Keratinocyte (primary cell): ENCODE measurements at regions not wholly inside any gene's neighbourhood (a gene's known extent, or its start where the extent isn't known, plus 50 kb on each side); places are given as distances from the start of the nearest gene placed in this dataset.

Experiments
- DNase-seq: peaks from one replicate; pipeline ENCODE4 v3.0.0-alpha.2; 2011; ENCODE audit warnings: low read depth, missing footprints, low spot score
- FAIRE-seq: peaks from 2 replicates; lab custom pipeline; 2011; peaks lifted over from hg19 to GRCh38; lab: Jason Lieb, UNC
- H2AFZ ChIP-seq: 2 replicates; pipeline ENCODE4 v1.6.0; 2012; ENCODE audit warnings: low read length, control low read depth, inconsistent platforms; ENCODE audit not compliant: control insufficient read depth
- H3K27ac ChIP-seq: 2 replicates; pipeline ENCODE4 v1.5.1; 2011; ENCODE audit warnings: low read length; ENCODE audit not compliant: control insufficient read depth, insufficient read depth
- H3K27me3 ChIP-seq: 3 replicates; pipeline ENCODE4 v1.6.0; 2011; ENCODE audit warnings: low read length; ENCODE audit not compliant: control insufficient read depth, insufficient read depth; ENCODE audit errors: extremely low read depth
- H3K36me3 ChIP-seq, 2 experiments: 2 replicates in 1 of 2; 3 replicates in 1 of 2; pipeline ENCODE4 v1.5.1; 2011; ENCODE audit warnings: low read length in 2 of 2, mild to moderate bottlenecking in 1 of 2; ENCODE audit not compliant: control insufficient read depth in 2 of 2, insufficient read depth in 2 of 2; ENCODE audit errors: extremely low read depth in 1 of 2
- H3K4me1 ChIP-seq: 3 replicates; pipeline ENCODE4 v1.5.1; 2011; ENCODE audit warnings: low read length; ENCODE audit not compliant: control insufficient read depth, insufficient read depth; ENCODE audit errors: extremely low read depth
- H3K4me2 ChIP-seq: 3 replicates; pipeline ENCODE4 v1.6.0; 2011; ENCODE audit warnings: low read depth, low read length; ENCODE audit not compliant: control insufficient read depth, insufficient read depth; ENCODE audit errors: extremely low read depth
- H3K4me3 ChIP-seq, 3 experiments: fragments of 200-600 bp in 1 of 3; sonication (generic) in 1 of 3; 2 replicates in 2 of 3; 3 replicates in 1 of 3; pipeline ENCODE4 v1.5.1; 2011 to 2016; ENCODE audit warnings: low read length in 3 of 3, mild to moderate bottlenecking in 3 of 3, control low read depth in 2 of 3, inconsistent platforms in 1 of 3, low read depth in 1 of 3, mixed read lengths in 1 of 3, mixed run types in 1 of 3, moderate library complexity in 1 of 3; ENCODE audit not compliant: control insufficient read depth in 2 of 3, insufficient read depth in 2 of 3; ENCODE audit errors: extremely low read depth in 1 of 3
- H3K79me2 ChIP-seq: 2 replicates; pipeline ENCODE4 v1.6.0; 2012; ENCODE audit warnings: low read length; ENCODE audit not compliant: control insufficient read depth, insufficient read depth
- H3K9ac ChIP-seq: 3 replicates; pipeline ENCODE4 v1.6.0; 2011; ENCODE audit warnings: low read length; ENCODE audit not compliant: control insufficient read depth, insufficient read depth; ENCODE audit errors: extremely low read depth
- H3K9me1 ChIP-seq: 3 replicates; pipeline ENCODE4 v1.6.0; 2011; ENCODE audit warnings: low read length; ENCODE audit not compliant: control insufficient read depth, insufficient read depth; ENCODE audit errors: extremely low read depth
- H3K9me3 ChIP-seq: 2 replicates; pipeline ENCODE4 v1.5.1; 2012; ENCODE audit warnings: low read depth, low read length; ENCODE audit not compliant: control insufficient read depth
- H4K20me1 ChIP-seq: 3 replicates; pipeline ENCODE4 v1.6.0; 2011; ENCODE audit warnings: low read length; ENCODE audit not compliant: control insufficient read depth, insufficient read depth; ENCODE audit errors: extremely low read depth
- CTCF ChIP-seq, 3 experiments: IDR thresholded peaks in 1 of 3; conservative IDR thresholded peaks in 1 of 3; optimal IDR thresholded peaks in 1 of 3; 2 replicates in 2 of 3; 3 replicates in 1 of 3; pipeline versions ENCODE3 to v1.5.1; 2011; ENCODE audit warnings: low read length in 3 of 3, mild to moderate bottlenecking in 3 of 3, moderate library complexity in 2 of 3, control low read depth in 1 of 3, inconsistent platforms in 1 of 3; ENCODE audit not compliant: insufficient read depth in 2 of 3; ENCODE audit errors: extremely low read depth in 1 of 3
- EZH2 ChIP-seq: IDR thresholded peaks from one replicate; pipeline ENCODE4 v1.6.1; 2012; ENCODE audit warnings: inconsistent platforms, mild to moderate bottlenecking, low read length, moderate library complexity
- dilution Hi-C: fragments of 300-500 bp; cut with MboI; formaldehyde crosslinking; loops from one replicate; pipeline ENCODE4 v1.7.0; 2020; ENCODE audit warnings: low sequenced_read_pairs; ENCODE audit not compliant: extremely low pct_ligation_motif_present

- H3K9me1 ChIP-seq = no peaks in the 10 kb centered on the region
- peaks cover 12% of the 10 kb centered on the region for H3K4me1 ChIP-seq
- TF ChIP-seq CTCF (optimal IDR thresholded peaks at IDR 0.05 in 1 of 3, IDR thresholded peaks at IDR 0.05 in 1 of 3, conservative IDR thresholded peaks at IDR 0.05 in 1 of 3; ENCODE audit: extremely low read depth in 1 of 3, insufficient read depth in 2 of 3, low read length in 3 of 3) = no peak
- no peak for TF ChIP-seq EZH2
- FAIRE-seq = no peak
- dilution Hi-C loops = no loop called here
- H3K27me3 ChIP-seq = no peaks in the 10 kb centered on the region
- no peak overlapping the region for H3K4me2 ChIP-seq
- H3K27ac ChIP-seq = no peak overlapping the region
- H3K79me2 ChIP-seq = no peaks in the 10 kb centered on the region
- H2AFZ ChIP-seq = no peak overlapping the region
- H3K9me3 ChIP-seq = no peaks in the 10 kb centered on the region
- H3K9ac ChIP-seq = no peak overlapping the region
- no peak for DNase-seq
- no peak overlapping the region for H3K4me3 ChIP-seq
- H3K36me3 ChIP-seq = no peaks in the 10 kb centered on the region
- H4K20me1 ChIP-seq = no peaks in the 10 kb centered on the region
Measured at GRCh38 chr10:78863906-78864239, 204.9 kb upstream of the ZMIZ1 start.

GRCh38 chr10:78864761-78865537, 203.8 kb upstream of the ZMIZ1 start:
- H3K4me3 ChIP-seq = no peak overlapping the region
- peaks cover 12% of the 10 kb centered on the region for H3K4me1 ChIP-seq
- no peak overlapping the region for H3K4me2 ChIP-seq
- H3K27ac ChIP-seq = no peak overlapping the region
- dilution Hi-C loops = no loop called here
- DNase-seq = no peak
- no peaks in the 10 kb centered on the region for H4K20me1 ChIP-seq
- no peaks in the 10 kb centered on the region for H3K27me3 ChIP-seq
- no peak overlapping the region for H2AFZ ChIP-seq
- no peaks in the 10 kb centered on the region for H3K9me1 ChIP-seq
- TF ChIP-seq EZH2 = no peak
- TF ChIP-seq CTCF (optimal IDR thresholded peaks at IDR 0.05 in 1 of 3, IDR thresholded peaks at IDR 0.05 in 1 of 3, conservative IDR thresholded peaks at IDR 0.05 in 1 of 3; ENCODE audit: extremely low read depth in 1 of 3, insufficient read depth in 2 of 3, low read length in 3 of 3) = no peak
- no peaks in the 10 kb centered on the region for H3K79me2 ChIP-seq
- no peaks in the 10 kb centered on the region for H3K36me3 ChIP-seq
- no peak for FAIRE-seq
- no peak overlapping the region for H3K9ac ChIP-seq
- H3K9me3 ChIP-seq = no peaks in the 10 kb centered on the region
